GM23338 (cell line): ENCODE measurements at regions not wholly inside any gene's neighbourhood (a gene's known extent, or its start where the extent isn't known, plus 50 kb on each side); places are given as distances from the start of the nearest gene placed in this dataset.

Source experiments
- CREB1 ChIP-seq: fragments of 250-450 bp; sonication (Bioruptor Pico); IDR thresholded peaks from 2 replicates; pipeline ENCODE4 v1.5.0; 2020; ENCODE audit warnings: low read depth, mild to moderate bottlenecking, moderate library complexity
- EZH2 ChIP-seq: fragments of 200-600 bp; sonication (generic); IDR thresholded peaks from one replicate; pipeline ENCODE4 v1.8.0; 2017; ENCODE audit warnings: antibody characterized with exemption, mild to moderate bottlenecking, low read depth; ENCODE audit not compliant: unreplicated experiment
- EZH2phosphoT487 ChIP-seq: fragments of 200-600 bp; sonication (generic); IDR thresholded peaks from one replicate; pipeline ENCODE4 v1.8.1; 2018; ENCODE audit warnings: antibody characterized with exemption; ENCODE audit not compliant: unreplicated experiment
- JUNB ChIP-seq: IDR thresholded peaks from one replicate; pipeline ENCODE4 v1.6.1; 2016; ENCODE audit warnings: antibody characterized with exemption; ENCODE audit not compliant: unreplicated experiment
- POLR2AphosphoS5 ChIP-seq: IDR thresholded peaks from 2 replicates; pipeline ENCODE4 v1.6.1; 2016; ENCODE audit warnings: antibody characterized with exemption, low read depth
- ZNF114 ChIP-seq: fragments of 250-450 bp; sonication (Bioruptor Pico); IDR thresholded peaks from 2 replicates; pipeline ENCODE4 v1.5.0; 2020; ENCODE audit warnings: mild to moderate bottlenecking, moderate library complexity
- TF ChIP-seq, protein P1 (sequence below), 2 experiments: fragments of 200-600 bp in 1 of 2; sonication (generic) in 1 of 2; conservative IDR thresholded peaks; 2 replicates each; pipeline versions ENCODE4 v1.5.1 to v1.6.1; 2016 to 2017; ENCODE audit warnings: antibody characterized with exemption in 2 of 2, low read depth in 2 of 2, mild to moderate bottlenecking in 2 of 2, moderate library complexity in 1 of 2
- TF ChIP-seq, protein P2 (sequence below): IDR thresholded peaks from one replicate; pipeline ENCODE4 v1.6.1; 2018; ENCODE audit warnings: antibody characterized with exemption; ENCODE audit not compliant: unreplicated experiment

- TF ChIP-seq, protein P1, sequence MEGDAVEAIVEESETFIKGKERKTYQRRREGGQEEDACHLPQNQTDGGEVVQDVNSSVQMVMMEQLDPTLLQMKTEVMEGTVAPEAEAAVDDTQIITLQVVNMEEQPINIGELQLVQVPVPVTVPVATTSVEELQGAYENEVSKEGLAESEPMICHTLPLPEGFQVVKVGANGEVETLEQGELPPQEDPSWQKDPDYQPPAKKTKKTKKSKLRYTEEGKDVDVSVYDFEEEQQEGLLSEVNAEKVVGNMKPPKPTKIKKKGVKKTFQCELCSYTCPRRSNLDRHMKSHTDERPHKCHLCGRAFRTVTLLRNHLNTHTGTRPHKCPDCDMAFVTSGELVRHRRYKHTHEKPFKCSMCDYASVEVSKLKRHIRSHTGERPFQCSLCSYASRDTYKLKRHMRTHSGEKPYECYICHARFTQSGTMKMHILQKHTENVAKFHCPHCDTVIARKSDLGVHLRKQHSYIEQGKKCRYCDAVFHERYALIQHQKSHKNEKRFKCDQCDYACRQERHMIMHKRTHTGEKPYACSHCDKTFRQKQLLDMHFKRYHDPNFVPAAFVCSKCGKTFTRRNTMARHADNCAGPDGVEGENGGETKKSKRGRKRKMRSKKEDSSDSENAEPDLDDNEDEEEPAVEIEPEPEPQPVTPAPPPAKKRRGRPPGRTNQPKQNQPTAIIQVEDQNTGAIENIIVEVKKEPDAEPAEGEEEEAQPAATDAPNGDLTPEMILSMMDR (conservative IDR thresholded peaks at IDR 0.05; ENCODE audit: low read depth in 2 of 2), result no peak
- TF ChIP-seq POLR2AphosphoS5 (no peak), EZH2 (no peak), ZNF114 (no peak), EZH2phosphoT487 (no peak), JUNB (no peak), CREB1 (CRISPR knock-in tag) (no peak)
- TF ChIP-seq, protein P2, sequence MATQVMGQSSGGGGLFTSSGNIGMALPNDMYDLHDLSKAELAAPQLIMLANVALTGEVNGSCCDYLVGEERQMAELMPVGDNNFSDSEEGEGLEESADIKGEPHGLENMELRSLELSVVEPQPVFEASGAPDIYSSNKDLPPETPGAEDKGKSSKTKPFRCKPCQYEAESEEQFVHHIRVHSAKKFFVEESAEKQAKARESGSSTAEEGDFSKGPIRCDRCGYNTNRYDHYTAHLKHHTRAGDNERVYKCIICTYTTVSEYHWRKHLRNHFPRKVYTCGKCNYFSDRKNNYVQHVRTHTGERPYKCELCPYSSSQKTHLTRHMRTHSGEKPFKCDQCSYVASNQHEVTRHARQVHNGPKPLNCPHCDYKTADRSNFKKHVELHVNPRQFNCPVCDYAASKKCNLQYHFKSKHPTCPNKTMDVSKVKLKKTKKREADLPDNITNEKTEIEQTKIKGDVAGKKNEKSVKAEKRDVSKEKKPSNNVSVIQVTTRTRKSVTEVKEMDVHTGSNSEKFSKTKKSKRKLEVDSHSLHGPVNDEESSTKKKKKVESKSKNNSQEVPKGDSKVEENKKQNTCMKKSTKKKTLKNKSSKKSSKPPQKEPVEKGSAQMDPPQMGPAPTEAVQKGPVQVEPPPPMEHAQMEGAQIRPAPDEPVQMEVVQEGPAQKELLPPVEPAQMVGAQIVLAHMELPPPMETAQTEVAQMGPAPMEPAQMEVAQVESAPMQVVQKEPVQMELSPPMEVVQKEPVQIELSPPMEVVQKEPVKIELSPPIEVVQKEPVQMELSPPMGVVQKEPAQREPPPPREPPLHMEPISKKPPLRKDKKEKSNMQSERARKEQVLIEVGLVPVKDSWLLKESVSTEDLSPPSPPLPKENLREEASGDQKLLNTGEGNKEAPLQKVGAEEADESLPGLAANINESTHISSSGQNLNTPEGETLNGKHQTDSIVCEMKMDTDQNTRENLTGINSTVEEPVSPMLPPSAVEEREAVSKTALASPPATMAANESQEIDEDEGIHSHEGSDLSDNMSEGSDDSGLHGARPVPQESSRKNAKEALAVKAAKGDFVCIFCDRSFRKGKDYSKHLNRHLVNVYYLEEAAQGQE, result no peak
Observed at GRCh38 chr22:34881453-34881852, 184.5 kb upstream of the ISX start.
